CD4-positive, alpha-beta memory T cell (primary cell): ENCODE measurements at regions not wholly inside any gene's neighbourhood (a gene's known extent, or its start where the extent isn't known, plus 50 kb on each side); places are given as distances from the start of the nearest gene placed in this dataset.
"Not testable (repeated sequence)": the region's sequence is repeated elsewhere in the genome, so short reads cannot be mapped to it uniquely, and the experiment has no call there.

Experiments
- CTCF ChIA-PET: fragments of 350-600 bp; sonication (Branson Sonifier 250); formaldehyde crosslinking; loops from one replicate; lab custom pipeline; 2021; ENCODE audit warnings: inconsistent platforms; ENCODE audit not compliant: partially characterized antibody; lab: Charles Lee
- POLR2A ChIA-PET: fragments of 350-600 bp; sonication (Branson Sonifier 250); formaldehyde crosslinking; loops from one replicate; lab custom pipeline; 2021; ENCODE audit not compliant: partially characterized antibody; lab: Charles Lee
- DNase-seq, 5 donors: peaks; one replicate each; pipeline versions ENCODE4 v3.0.0 to v3.0.0-alpha.2; 2020 to 2022; ENCODE audit warnings: mixed read lengths in 1 of 5
- H3K27ac ChIP-seq: one replicate; pipeline ENCODE4 v1.7.0; 2013; ENCODE audit warnings: low read depth, low read length
- H3K27me3 ChIP-seq: 2 replicates; pipeline ENCODE4 v1.7.0; 2013; ENCODE audit warnings: mild to moderate bottlenecking, low read length, moderate library complexity; ENCODE audit not compliant: insufficient read depth
- H3K36me3 ChIP-seq: 2 replicates; pipeline ENCODE4 v1.7.0; 2013; ENCODE audit warnings: mild to moderate bottlenecking, low read length, moderate library complexity; ENCODE audit not compliant: insufficient read depth
- H3K4me1 ChIP-seq: 2 replicates; pipeline ENCODE4 v1.7.0; 2013; ENCODE audit warnings: mild to moderate bottlenecking, low read length, moderate library complexity; ENCODE audit not compliant: insufficient read depth
- H3K4me3 ChIP-seq, 2 donors: one replicate each; pipeline ENCODE4 v1.7.0; 2013; ENCODE audit warnings: low read length in 2 of 2, mild to moderate bottlenecking in 1 of 2
- H3K9me3 ChIP-seq, 2 donors: one replicate each; pipeline ENCODE4 v1.7.0; 2013; ENCODE audit warnings: low read length in 2 of 2, control low read depth in 1 of 2; ENCODE audit not compliant: control insufficient read depth in 1 of 2
- H3K27ac Mint-ChIP-seq, 7 donors: one replicate each; pipeline ENCODE4 v1.8.0; 2020 to 2021; ENCODE audit warnings: mixed read lengths in 7 of 7, mild to moderate bottlenecking in 6 of 7, inconsistent platforms in 3 of 7, moderate library complexity in 3 of 7
- H3K27me3 Mint-ChIP-seq, 2 donors: one replicate each; pipeline ENCODE4 v1.8.0; 2020 to 2021; ENCODE audit warnings: mixed read lengths in 2 of 2
- H3K36me3 Mint-ChIP-seq, 2 donors: one replicate each; pipeline ENCODE4 v1.8.0; 2020 to 2021; ENCODE audit warnings: mixed read lengths in 2 of 2, inconsistent platforms in 1 of 2, mild to moderate bottlenecking in 1 of 2
- H3K4me1 Mint-ChIP-seq, 4 donors: one replicate each; pipeline ENCODE4 v1.8.0; 2020 to 2021; ENCODE audit warnings: mixed read lengths in 4 of 4, mild to moderate bottlenecking in 1 of 4
- H3K4me3 Mint-ChIP-seq, 8 donors: one replicate each; pipeline ENCODE4 v1.8.0; 2020 to 2021; ENCODE audit warnings: mixed read lengths in 8 of 8, mild to moderate bottlenecking in 7 of 8, moderate library complexity in 6 of 8, inconsistent platforms in 3 of 8
- H3K9me3 Mint-ChIP-seq, 8 donors: one replicate each; pipeline ENCODE4 v1.8.0; 2020 to 2021; ENCODE audit warnings: mixed read lengths in 8 of 8, mild to moderate bottlenecking in 5 of 8, inconsistent platforms in 3 of 8, moderate library complexity in 1 of 8
- intact Hi-C: fragments of 100-400 bp; cut with micrococcal nuclease; formaldehyde crosslinking; loops from one replicate; pipeline ENCODE4 v1.15.1; 2023

DNA sequence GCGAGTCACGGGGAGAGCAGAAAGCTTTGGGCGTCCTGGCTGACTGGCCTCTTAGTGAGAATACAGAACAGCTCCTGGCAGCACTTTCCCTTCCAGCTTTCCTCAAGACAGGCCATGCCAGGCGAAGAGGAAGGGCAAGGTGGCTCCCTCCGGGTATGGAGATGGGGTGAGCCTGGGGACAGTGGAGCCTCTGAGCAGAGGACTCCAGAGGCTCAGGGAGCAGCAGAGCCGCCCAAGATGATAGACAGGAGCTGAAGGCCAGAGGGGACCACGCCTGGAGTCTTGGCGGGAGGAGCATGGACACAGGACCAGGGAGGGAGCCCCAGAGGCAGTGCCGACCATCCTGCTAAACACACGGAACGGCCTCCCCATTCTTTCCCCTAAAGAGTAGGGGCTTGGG is 229.1 kb downstream of the TM9SF2 start:
- Mint-ChIP-seq H3K27ac (no peak overlapping the region), H3K4me3 (no peak overlapping the region), H3K27me3 (no peaks in the 10 kb centered on the region), H3K4me1 (peaks cover 0 to 3% (median 0%) of the 10 kb centered on the region in 4 donors), H3K36me3 (peaks cover 0 to 5% of the 10 kb centered on the region in 2 donors), H3K9me3 (peaks cover 0 to 2% (median 0%) of the 10 kb centered on the region in 8 donors)
- CTCF ChIA-PET: interaction anchor here (1.0 kb wide), 1 partner anchor 186 kb away, joined by 3 read pairs; no protein-coding TSS in a partner anchor
- Histone ChIP-seq H3K9me3 (no peaks in the 10 kb centered on the region), H3K4me3 (no peak overlapping the region), H3K4me1 (no peaks in the 10 kb centered on the region), H3K27ac (no peak overlapping the region), H3K36me3 (no peaks in the 10 kb centered on the region), H3K27me3 (no peaks in the 10 kb centered on the region)
- POLR2A ChIA-PET: interaction anchor here (0.7 kb wide), 1 partner anchor 87 kb away, joined by 3 read pairs; no protein-coding TSS in a partner anchor
- DNase-seq: no peak
- intact Hi-C loops: no loop called here

DNA sequence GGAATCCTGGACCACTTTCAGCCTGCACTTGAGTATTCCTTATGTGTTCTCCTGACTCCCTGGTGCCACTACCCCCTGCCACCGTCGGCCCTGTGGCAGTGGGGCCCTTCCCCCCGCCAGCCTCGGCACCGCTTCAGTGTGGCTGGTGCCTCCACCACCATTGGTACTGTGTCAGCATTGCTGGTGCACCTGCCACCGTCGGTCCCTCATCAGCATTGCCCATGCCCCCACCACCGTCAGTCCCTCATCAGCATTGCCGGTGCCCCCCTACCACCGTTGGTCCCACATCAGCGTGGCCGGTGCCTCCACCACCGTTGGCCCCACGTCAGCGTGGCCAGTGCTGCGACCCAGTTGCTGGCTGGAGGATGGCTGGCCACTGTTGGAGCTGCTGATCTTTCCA is 228.5 kb downstream of the TM9SF2 start:
- intact Hi-C loops: no loop called here
- no peaks in the 10 kb centered on the region for H3K4me1 ChIP-seq
- H3K27me3 ChIP-seq: no peaks in the 10 kb centered on the region
- H3K9me3 Mint-ChIP-seq: peaks cover 0 to 2% (median 0%) of the 10 kb centered on the region in 8 donors
- H3K4me3 ChIP-seq: no peak overlapping the region
- CTCF ChIA-PET: interaction anchor here (1.0 kb wide), 1 partner anchor 187 kb away, joined by 3 read pairs; no protein-coding TSS in a partner anchor
- no peaks in the 10 kb centered on the region for H3K27me3 Mint-ChIP-seq
- H3K36me3 Mint-ChIP-seq: peaks cover 0 to 10% of the 10 kb centered on the region in 2 donors
- no peaks in the 10 kb centered on the region for H3K36me3 ChIP-seq
- H3K4me1 Mint-ChIP-seq: peaks cover 0 to 3% (median 0%) of the 10 kb centered on the region in 4 donors
- H3K4me3 Mint-ChIP-seq: no peak overlapping the region
- POLR2A ChIA-PET: no interaction called here
- H3K27ac Mint-ChIP-seq: no peak overlapping the region
- H3K9me3 ChIP-seq: no peaks in the 10 kb centered on the region
- H3K27ac ChIP-seq: no peak overlapping the region
- DNase-seq: no peak

DNA sequence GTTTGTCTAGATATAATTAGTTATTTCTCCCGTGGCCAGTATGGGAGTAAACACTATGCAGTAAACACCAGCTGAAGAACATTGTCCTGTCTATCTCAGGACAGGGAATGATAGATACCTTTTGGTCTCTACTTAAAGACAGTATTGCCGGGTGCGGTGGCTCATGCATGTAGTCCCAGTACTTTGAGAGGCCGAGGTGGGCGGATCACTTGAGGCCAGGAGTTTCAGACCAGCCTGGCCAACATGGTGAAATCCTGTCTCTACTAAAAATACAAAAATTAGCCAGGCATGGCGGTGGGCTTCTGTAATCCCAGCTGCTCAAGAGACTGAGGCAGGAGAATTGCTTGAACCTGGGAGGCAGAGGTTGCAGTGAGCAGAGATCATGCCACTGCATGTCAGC is 226.4 kb downstream of the TM9SF2 start:
- CTCF ChIA-PET, H3K9me3 ChIP-seq, H3K36me3 ChIP-seq, H3K4me1 ChIP-seq, H3K4me3 ChIP-seq, H3K9me3 Mint-ChIP-seq, H3K27ac ChIP-seq, H3K4me1 Mint-ChIP-seq, H3K27me3 Mint-ChIP-seq, intact Hi-C loops, H3K4me3 Mint-ChIP-seq, H3K27me3 ChIP-seq, POLR2A ChIA-PET, DNase-seq, H3K27ac Mint-ChIP-seq: not testable (repeated sequence)
- H3K36me3 Mint-ChIP-seq: peaks cover 2 to 21% of the 10 kb centered on the region in 2 donors

DNA sequence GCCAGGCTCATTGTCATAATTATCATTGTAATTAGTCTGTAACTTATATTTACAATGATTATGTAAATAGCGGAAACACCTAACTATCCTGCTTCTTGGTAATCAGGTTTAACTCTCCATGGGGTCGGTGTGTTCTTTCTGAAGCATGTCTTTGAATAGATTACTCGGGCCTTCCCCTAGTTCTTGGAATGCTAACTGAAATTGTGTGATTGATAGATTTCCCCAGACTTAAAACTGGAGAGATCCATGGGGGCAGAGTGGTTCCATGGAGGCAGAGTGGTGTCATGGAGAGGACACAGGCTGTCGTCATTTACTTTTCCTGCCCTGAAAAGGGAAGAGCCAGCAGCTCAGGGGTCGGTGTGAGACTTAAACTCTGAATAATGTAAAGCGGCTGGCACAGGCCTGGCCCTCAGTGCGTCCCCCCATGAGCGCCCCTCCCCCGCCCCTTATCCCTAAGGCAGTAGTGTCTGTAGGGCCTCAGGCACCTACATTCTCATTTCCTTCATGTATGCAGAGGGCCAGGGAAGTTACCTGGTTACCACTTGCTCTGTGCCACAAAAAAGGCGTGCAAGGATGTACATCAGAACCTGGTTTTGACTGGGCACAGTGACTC is 225.1 kb downstream of the TM9SF2 start:
- no peak overlapping the region for H3K27ac Mint-ChIP-seq
- intact Hi-C loops: no loop called here
- no peak for DNase-seq
- Histone ChIP-seq H3K9me3 (no peaks in the 10 kb centered on the region), H3K27ac (no peak overlapping the region), H3K36me3 (no peaks in the 10 kb centered on the region), H3K27me3 (no peaks in the 10 kb centered on the region), H3K4me1 (no peaks in the 10 kb centered on the region), H3K4me3 (no peak overlapping the region)
- POLR2A ChIA-PET: no interaction called here
- CTCF ChIA-PET: no interaction called here
- H3K27me3 Mint-ChIP-seq: no peaks in the 10 kb centered on the region
- peaks cover 2 to 30% of the 10 kb centered on the region in 2 donors for H3K36me3 Mint-ChIP-seq
- no peak overlapping the region for H3K4me3 Mint-ChIP-seq
- H3K9me3 Mint-ChIP-seq: peaks cover 0 to 2% (median 0%) of the 10 kb centered on the region in 8 donors
- H3K4me1 Mint-ChIP-seq: peaks cover 0 to 3% (median 0%) of the 10 kb centered on the region in 4 donors

DNA sequence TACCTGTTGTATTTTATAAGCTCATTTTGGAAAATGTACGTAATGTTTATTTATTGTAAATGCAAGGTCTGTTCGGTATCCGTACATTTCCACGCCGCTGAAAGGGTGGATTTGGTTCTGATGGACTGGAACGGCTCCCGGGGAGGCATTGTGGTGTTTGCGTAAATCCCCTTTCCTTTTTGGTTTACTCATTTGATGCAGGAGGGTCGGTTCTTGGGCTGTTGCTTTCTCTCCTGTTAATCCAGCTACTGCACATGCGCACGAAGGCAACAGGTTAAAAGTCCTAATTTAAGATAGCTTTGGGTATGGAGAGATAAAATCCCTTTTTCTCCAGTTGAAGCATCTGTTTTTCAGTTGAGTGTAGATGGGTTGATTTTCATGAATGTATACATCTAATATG is 224.4 kb downstream of the TM9SF2 start:
- Mint-ChIP-seq H3K4me3 (no peak overlapping the region), H3K36me3 (peaks cover 2 to 30% of the 10 kb centered on the region in 2 donors), H3K4me1 (peaks cover 0 to 3% (median 0%) of the 10 kb centered on the region in 4 donors), H3K9me3 (peaks cover 0 to 2% (median 0%) of the 10 kb centered on the region in 8 donors), H3K27me3 (no peaks in the 10 kb centered on the region), H3K27ac (no peak overlapping the region)
- no peak overlapping the region for H3K4me3 ChIP-seq
- intact Hi-C loops: no loop called here
- H3K27me3 ChIP-seq: no peaks in the 10 kb centered on the region
- no peak for DNase-seq
- no peaks in the 10 kb centered on the region for H3K36me3 ChIP-seq
- POLR2A ChIA-PET: interaction anchor here (1.1 kb wide), 1 partner anchor 93 kb away, joined by 3 read pairs; no protein-coding TSS in a partner anchor
- no peaks in the 10 kb centered on the region for H3K4me1 ChIP-seq
- CTCF ChIA-PET: no interaction called here
- H3K9me3 ChIP-seq: no peaks in the 10 kb centered on the region
- no peak overlapping the region for H3K27ac ChIP-seq

DNA sequence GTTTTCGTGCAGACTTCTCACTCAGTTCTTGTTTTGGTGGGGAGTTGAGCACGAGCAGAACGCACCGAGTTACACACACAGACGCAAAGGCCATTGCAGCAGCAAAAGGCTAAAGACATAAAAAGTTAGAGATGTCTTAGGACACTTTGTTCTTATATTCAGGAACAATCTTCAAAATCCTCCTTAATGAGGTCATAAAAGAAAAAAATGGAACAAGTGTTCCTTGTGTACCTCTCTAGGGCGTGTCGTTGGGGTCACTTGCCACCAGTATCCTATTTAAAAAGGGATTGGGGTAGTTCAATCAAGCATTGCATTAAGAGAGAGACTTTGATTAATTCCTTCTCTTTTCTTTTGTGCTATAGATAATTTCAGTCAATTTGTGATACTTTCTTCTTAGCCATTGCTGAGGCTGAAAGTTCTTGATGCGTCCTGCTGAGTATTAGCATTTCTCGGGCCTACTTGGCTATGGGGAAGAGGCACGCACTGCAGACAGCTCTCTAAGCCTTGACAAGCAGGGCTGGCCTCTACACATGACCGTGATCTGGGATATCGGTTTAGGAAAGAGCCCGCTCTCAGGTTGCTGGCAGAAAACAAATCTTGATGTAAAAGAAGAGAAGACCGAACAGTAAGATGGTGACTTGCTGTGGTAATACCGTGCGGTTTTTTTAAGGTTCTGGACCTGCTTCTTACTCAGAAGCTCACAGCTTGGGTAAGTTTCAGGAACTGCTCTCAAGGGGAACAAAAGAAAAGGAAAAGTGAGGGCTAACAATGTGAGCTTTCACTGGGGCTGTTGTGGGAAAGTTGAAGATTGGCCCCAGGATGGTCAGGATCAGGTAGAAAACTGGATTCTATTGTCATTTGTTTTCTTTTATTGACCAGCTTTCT is 223.6 kb downstream of the TM9SF2 start:
- ChIA-PET CTCF (no interaction called here), POLR2A (interaction anchor here (1.1 kb wide), 1 partner anchor 93 kb away, joined by 3 read pairs; no protein-coding TSS in a partner anchor)
- intact Hi-C loops: no loop called here
- H3K36me3 ChIP-seq: no peaks in the 10 kb centered on the region
- Mint-ChIP-seq H3K9me3 (peaks cover 0 to 2% (median 0%) of the 10 kb centered on the region in 8 donors), H3K4me1 (peaks cover 0 to 3% (median 0%) of the 10 kb centered on the region in 4 donors), H3K27me3 (no peaks in the 10 kb centered on the region), H3K27ac (peak overlapping the region in 1 of 7 donors; percentile 35), H3K36me3 (peaks cover 2 to 30% of the 10 kb centered on the region in 2 donors), H3K4me3 (no peak overlapping the region)
- no peaks in the 10 kb centered on the region for H3K27me3 ChIP-seq
- H3K4me3 ChIP-seq: no peak overlapping the region
- H3K27ac ChIP-seq: no peak overlapping the region
- no peak for DNase-seq
- H3K4me1 ChIP-seq: no peaks in the 10 kb centered on the region
- H3K9me3 ChIP-seq: no peaks in the 10 kb centered on the region

DNA sequence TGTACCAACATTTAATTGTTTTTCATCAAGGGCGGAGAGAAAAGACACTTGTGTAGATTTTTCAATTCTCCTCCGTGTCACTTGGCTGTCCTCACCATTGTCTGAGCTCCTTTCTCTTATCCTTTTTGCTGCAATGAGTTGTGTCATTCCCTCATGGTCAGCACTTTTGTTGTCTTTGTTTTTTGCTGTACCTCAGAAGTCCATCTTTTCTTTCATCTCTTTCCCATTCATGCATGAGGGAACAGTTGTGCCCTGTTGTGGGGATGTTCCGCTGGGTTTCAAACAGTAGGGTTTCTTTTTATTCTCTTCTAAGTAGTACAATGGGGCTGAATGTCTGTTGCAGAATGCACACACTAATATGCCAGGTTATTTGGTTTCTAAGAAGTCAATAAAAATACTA is 222.6 kb downstream of the TM9SF2 start:
- no peak for DNase-seq
- H3K4me3 Mint-ChIP-seq: no peak overlapping the region
- no peak overlapping the region for H3K27ac ChIP-seq
- no peaks in the 10 kb centered on the region for H3K36me3 ChIP-seq
- no peaks in the 10 kb centered on the region for H3K9me3 ChIP-seq
- no peaks in the 10 kb centered on the region for H3K9me3 Mint-ChIP-seq
- no peak overlapping the region for H3K4me3 ChIP-seq
- peaks cover 2 to 30% of the 10 kb centered on the region in 2 donors for H3K36me3 Mint-ChIP-seq
- no peak overlapping the region for H3K27ac Mint-ChIP-seq
- H3K4me1 ChIP-seq: no peaks in the 10 kb centered on the region
- H3K27me3 Mint-ChIP-seq: no peaks in the 10 kb centered on the region
- ChIA-PET CTCF (no interaction called here), POLR2A (no interaction called here)
- H3K4me1 Mint-ChIP-seq: peaks cover 0 to 3% (median 0%) of the 10 kb centered on the region in 4 donors
- H3K27me3 ChIP-seq: no peaks in the 10 kb centered on the region
- intact Hi-C loops: no loop called here
